HG03045 (cell line): ENCODE measurements at regions not wholly inside any gene's neighbourhood (a gene's known extent, or its start where the extent isn't known, plus 50 kb on each side); places are given as distances from the start of the nearest gene placed in this dataset.
"Not testable (repeated sequence)": the region's sequence is repeated elsewhere in the genome, so short reads cannot be mapped to it uniquely, and the experiment has no call there.

ENCODE experiments used
- ATAC-seq: cut with Tn5 transposase; IDR thresholded peaks from one replicate; pipeline ENCODE4 v1.9.1; 2021; ENCODE audit warnings: mild to moderate bottlenecking, moderate library complexity; ENCODE audit not compliant: unreplicated experiment

DNA sequence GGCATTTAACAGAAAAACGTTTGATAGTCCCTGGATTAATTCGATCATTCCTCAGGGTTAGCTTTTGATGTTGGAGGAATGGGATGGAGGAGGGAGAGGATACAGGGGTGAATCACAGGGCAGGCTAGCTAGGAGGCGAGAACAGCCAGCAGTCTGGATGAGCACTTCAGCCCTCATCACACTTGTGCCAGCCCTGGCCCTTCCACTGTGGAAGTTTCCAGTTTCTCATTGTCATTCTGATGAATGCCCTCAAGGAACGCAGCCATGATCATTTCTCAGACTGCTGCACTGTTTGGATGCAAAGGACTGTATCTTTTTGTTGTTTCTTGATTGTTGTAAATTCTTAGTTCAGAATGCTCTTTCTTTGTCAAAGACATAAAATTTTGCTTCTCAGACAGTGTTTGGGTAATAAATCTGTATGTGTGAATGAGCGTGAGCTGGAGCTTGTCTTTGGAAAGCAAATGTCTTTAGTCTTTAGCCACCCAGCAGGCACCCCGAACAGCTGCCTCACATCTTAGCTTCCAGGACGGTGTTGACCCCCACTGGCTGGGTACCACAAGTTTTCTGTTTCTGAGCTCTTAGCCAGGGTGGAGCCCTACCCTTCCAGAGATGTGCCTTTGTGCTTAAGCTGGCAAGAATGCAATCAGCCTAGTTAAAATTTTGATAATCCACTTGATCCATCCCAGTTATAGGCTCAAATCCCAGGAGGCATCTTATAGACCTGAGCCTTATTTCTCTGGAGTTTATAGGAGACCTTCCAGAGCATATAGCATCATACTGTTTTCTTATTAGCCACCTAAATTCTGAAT, 121.1 kb downstream of the PDCD6IP start:
- ATAC-seq = no peak

DNA sequence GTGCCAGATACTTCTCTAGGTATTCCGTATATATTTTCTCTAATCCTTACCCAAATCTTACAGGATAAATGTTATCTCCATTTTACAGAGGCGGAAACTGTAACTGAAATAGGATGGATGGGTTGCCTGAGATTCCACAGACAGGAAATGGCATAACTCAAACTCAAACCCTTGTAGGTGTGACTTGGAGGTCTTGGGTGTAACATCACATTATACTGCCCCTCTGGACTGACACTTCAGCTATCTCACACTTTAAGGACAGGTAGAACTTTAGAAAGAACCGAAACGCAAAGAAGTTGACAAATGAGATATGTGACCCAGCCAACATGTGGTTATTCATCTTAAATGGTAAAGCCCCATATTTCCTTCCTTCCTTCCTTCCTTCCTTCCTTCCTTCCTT, 122.1 kb downstream of the PDCD6IP start:
- ATAC-seq = no peak

DNA sequence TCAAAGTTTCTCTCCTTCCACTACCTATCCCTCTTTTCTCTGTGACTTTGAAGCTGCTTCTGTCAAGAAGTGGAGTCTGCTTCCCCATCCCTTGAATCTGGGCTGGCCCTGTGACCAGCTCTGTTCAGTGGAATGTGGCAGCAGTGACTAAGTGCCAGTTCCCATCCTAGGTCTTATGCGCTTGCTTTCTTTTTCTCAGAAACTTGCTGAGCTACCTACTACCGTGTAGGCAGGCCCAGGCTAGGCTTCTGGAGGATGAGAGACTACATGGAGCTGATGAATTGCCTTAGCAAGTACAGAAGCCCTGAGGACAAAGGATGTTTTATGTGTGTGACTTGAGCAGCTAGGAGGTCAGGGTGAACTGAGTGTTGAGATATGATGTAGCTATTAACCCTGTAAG, 123.2 kb downstream of the PDCD6IP start:
- no peak for ATAC-seq

DNA sequence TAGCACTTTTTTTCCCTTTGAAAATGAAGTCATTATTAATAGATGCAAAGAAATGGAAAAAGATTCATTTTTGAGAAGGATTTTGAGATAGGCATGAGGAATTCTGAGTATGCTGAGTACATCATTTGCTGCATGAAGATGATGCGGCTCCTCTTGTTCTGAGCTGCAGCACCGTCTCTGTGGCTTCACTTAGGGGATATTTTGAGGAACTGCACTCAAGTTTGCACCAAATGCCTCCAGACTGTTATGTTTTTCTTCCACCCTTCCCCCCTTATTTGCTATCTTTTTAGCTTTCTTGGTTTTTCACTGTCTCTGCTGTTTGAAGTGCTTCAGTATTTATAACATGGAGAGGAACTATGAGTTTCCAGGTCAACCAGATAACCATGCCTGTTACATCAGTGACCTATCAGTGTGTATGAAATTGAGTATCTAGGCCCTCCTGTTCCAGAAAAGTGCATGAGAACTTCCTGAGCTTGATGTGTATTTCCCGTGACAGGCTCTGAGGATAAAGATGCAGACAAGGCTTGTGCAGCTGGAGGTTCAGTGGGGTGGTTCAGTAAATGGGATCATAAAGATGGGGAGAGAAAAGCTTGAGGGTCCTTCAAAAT, 128.7 kb downstream of the PDCD6IP start:
- ATAC-seq = no peak

DNA sequence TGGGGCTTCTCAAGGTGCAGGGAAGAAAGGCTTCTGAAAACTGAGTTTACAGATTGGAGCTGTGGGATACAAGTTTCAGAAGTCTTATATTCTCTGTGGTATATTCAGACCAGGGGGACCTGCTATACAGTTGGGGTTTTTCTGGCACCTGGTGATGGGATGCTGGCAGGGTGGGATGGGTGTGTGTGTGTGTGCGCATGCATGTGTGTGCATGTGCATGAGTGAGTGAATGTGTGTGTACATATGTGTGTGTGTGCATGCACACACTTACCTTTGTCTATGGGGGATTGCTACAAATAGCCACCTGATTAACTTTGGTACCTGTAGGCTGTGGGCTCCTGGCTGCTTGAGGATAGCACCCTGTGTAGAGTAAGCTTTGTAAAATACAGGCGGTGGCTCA, 131.4 kb downstream of the PDCD6IP start:
- ATAC-seq = no peak

DNA sequence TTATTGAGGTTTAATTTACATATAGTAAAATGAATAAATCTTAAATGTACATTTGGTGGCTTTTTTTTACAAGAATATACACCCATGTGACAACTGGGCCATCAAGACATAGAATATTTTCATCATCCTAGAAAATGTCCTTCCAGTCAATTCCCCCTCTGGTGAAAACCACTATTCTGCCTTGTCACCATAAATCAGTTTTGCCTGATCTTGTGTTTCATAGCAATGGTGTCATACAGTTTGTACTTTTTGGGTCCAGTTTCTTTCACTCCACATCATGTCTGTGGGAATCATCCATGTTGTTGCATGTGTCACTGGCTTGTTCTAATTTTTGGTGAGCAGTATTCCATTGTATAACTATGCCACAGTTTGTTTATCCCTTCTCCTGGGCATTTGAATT, 133.1 kb downstream of the PDCD6IP start:
- ATAC-seq = no peak

DNA sequence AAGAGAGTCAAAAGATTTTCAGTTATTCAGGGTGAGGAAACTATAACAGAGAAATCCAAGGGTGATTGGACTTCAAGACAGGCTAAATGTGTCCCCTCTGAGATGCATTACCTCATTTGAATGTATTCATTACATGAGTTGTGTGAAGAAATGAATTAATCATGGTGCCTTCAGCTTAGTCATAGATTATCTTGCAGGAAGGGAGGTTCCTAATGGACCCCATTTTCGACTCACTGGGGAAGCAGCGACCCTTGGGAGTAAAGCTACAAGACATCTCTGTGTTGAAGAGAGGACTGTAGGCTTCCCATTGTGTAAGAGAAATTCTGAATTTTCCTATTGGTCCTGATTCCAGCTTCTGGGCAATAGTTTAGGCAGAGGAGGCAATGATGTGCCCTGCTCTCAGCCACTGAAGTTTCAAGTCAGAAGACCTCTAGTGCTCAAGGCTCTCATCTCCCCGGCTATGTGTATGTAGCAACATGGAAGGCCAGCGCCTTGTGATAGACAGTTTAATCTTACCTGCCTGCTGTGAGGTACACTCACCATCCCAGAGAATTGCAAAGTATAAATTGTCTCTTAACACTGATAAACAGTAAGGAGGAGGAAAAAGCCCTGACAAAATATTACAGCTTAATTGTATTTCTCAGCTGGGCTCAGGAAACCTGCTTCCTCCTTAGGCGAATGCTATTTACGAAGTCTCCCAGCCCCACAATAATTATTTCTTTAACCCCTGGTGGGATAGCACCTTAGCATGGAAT, 133.8 kb downstream of the PDCD6IP start:
- no peak for ATAC-seq

DNA sequence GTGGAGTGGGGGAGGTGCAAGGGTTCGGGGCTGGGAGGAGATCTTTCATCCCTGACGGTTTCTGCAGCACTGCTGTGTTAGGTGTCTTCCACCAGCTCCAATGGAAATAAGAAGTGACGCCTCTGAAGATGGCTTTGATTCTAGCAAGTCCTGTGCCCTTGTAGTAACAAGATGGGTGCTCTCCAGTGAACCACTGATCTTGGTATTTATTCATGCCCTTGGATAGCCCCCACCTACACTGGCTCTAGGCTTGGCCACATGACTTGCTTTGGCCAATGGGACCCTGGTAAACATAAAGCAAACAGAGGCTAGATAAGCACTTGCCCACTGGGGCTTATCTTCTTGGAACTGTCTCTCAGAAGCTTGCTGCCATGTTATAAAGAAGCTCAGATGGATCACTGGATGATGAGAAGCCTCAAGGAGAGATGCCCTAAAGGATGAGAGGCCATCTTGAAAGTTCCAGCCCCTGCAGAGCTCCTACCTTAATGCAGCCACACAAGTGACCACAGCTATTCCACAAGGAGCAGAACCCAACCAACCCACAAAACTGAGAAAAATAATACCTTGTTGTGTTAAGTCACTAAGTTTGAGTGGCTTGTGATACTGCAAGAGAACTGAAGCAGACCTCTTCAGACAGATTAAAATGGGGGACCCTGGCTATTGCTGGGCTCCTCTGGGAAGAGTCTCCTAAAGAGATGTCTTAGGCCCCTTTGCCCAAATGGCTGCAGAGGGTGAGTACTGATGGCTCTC, 137.9 kb downstream of the PDCD6IP start:
- no peak for ATAC-seq

DNA sequence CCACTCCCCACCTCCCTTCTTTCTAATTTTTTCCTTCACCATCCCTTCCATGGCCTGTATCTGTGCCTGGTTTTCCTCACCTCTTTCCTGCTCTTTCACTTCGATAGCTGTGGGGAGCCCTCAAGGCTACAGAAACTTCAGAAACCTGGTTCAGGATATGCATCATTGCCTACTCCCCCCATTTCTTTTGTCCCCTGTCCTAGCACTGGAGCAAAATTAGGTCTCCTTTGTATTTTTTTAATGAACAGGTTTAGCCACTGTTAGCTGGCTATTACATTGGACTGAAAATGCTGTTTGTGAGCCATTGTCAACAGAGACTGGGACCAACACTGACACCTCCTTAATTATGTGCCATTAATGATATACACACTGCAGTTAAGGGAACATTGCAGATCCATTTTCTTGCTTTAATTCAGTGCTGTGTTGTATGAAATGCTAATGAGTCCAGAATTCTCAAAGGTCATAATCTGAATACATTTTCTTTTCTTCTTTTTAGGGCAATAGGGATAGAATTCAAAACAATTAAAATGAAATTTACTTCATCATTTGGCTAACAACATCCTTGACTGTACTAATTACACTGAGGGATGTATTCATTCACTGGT, 138.6 kb downstream of the PDCD6IP start:
- ATAC-seq = no peak

DNA sequence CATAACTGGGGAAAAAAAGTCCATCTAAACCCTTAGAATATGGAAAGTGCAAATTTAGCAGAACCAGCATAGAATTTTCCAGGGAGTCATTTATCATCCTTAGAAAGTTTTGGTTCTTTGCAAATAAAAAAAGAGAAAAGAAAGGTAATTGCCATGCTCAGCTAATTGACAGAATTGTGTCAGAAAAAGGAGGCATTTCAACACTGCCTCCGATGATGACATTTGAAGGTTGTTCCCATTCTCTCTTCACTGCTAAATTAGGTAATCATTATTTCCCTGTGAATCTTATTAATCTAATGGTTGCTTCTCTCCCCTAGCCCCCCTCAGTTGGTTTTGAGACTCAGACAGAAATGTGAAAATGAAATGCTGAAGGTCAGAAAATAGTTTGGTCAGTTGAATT, 139.2 kb downstream of the PDCD6IP start:
- ATAC-seq = no peak

DNA sequence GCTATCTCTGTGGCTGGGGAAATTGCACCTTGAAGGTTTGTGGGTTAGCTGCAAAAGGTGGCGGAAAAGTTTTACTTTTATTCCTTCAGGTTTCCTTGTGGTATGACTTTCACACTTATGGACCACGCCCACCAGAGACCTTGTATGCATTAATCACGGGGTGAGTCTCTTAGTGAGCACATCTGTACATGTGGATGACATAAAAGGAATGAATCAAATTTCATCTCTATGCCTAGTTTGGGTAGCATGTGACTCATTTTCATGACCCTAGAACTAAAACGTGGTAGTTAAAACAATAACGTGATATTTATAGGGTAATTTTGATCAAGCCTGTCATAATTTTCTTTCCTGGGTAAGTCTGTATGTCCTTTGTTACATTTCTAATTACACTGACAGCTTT, 141.7 kb downstream of the PDCD6IP start:
- no peak for ATAC-seq

DNA sequence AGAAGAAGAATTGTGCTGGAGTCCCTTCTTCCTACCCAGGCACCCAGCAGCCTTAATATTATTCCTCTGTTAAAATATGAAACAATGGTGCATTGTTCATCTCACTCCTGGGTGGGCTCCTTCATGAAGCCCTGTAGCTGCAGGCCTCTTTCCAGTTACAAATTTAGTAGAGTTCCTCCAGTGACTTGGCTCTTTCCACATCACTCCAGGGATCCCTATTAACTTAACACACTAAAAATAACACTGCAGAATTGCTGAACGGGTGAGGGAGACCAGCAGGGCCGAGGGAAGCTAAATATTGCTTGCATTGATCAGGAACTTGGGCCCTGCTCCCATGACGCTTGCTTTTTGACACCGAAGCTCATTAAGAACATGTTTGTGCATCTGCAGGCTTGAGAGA, 142.3 kb downstream of the PDCD6IP start:
- ATAC-seq = no peak

DNA sequence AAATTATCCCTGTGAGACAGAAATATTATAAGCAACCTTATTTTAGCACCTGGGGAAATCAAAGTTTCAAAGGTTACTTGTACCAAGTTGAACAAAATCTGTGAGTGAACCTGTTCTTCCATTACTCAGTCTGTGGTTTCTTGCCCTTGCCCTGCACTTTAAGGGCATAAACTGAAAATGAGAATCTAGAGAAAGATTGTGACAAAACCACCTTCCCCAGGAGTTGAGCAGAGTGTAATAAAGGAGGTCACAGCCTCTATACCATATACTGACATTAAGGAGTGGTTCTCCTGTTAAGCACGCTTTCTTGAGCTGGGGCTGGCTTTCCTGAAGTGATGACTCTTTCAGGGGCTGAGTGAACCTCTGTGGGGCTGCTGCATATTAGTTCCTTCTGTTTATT, 143.4 kb downstream of the PDCD6IP start:
- no peak for ATAC-seq

DNA sequence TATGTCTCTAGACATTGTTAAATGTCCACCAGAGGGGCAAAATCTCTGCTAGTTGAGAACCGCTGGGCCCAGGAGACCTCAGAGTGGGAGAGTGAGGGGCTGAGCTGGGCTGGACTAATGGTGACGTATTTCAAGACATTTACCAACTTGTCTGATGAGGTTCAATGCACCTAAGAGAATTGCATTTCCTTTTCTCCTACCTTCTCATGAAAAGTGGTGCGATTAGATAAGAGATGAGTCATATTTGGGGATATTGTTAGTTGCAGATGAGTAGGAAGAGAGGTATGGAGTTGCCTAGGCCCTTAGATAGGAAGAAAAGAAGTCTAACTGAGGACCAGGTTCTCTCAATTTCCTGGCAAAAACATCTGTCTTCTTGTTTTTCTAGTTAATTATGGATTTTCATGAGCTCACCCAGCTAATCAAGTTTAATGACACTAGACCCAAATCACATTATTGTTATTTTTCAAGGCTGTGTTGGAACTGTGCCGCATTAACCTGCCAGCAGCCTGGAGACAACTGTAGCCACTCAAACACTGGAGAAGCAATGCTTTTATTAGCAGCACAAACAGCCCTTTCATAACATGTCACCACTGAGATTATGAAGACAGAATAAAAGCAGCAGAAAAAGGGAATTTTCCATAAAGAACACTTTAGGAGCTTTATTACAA, 144.2 kb downstream of the PDCD6IP start:
- no peak for ATAC-seq

DNA sequence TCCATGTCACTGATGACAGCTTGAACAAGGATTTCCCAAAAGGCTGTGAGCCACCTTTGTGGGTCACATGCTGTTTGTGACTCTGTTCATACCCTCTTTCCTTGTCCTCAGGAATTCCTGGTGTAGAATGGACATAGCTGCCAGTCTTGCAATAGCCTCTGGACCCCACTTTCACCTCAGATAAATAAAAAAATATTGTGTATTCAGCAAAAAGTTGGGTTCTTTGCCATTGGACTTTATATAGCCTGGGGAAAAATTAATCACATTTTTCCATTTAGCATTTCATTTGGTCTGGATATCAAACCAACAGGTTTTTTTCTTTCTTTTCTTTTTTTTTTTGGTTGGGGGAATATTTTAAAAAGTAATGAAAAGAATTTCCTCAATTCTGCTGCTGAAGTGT, 144.8 kb downstream of the PDCD6IP start:
- no peak for ATAC-seq

DNA sequence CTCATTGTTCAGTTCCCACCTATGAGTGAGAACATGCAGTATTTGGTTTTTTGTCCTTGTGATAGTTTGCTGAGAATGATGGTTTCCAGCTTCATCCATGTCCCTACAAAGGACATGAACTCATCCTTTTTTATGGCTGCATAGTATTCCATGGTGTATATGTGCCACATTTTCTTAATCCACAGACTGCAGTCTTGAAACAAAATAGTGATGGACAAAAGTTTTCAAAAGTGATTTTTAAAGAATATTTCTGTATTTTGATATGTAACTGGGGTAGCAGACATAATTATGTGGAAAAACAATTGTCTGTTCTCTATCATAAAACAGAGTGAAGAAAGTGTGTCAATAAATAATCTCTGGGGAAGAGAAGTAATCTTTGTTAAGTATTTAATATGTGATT, 148.2 kb downstream of the PDCD6IP start:
- not testable (repeated sequence) for ATAC-seq

DNA sequence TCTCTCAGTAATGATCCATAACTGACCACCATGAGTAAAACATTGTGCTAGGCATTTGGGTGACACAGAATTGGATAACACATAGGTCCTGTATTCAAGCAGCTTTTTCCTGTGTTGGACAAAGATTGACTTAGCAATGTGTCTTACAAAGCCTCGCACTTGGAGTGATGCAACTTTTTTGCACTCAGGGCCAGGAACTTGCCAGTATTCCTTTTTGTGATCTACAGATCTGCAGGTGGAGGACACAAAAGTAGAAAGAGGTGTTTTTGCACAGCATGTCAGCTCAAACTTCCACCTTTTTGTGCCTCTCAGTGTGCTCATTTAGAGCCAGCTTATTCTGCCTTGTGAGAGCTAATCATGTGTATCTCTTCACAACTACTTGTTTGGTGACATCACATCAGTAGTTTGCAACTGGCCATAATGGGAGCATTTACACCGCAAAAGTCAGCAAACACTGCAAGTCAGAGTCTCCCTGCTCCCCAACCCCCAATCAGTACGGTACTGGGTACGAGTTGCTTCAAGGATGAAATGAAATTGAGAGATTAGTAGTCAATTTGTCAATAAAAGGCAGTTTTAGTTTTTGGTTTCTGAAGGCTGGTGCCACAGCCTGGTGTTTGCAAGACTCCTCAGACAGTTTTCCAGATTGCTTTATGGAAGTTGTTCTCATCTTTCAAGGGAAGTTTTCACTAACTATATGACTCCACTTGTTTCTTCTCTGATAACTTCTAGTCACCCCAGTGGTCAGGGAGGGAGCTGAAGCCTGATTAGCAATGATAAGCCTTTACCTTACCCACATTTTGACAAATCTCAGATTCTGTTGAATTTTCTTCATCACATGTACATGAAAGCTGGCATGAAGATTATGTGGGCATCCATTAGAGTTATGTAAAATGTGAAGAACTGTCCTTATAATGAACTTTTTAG, 149.1 kb downstream of the PDCD6IP start:
- no peak for ATAC-seq

DNA sequence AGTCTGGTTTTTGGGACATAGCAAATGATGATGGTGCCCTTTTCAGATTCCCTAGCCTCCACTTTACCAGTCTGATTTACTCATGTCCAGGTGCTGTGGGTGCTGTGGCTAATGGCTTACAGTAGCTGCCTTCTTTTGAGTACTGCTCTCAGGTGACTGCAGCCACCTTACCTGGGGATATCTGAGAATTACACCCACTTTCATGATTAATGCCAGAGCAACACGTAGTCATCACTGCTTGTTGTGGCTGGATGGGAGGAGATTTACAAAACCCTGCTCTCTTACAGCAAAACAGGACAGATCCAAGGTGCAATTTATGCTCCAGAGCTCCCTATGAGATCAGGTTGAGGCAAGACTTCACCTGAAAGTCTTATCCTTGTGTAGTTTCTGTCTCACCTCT, 150.6 kb downstream of the PDCD6IP start:
- ATAC-seq = no peak

DNA sequence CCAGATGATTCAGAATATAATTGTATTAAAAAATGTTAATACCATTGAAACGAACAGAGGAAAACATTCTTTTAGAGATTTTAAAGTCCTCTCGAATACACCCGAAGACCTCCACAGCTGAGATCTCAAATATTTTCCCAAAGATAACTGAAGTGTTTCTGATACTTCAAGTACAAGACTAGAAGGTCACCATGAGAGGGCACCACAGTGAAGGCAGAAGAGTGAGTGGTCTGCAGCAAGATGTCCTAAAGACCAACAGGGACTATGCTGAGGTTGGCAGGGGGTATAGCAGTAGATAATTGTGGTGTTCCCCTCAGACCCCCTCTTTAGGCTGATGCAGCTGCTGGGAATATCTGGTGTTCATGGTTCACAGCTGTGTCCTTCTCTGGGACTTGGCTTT, 156.5 kb downstream of the PDCD6IP start:
- ATAC-seq = no peak
